ENCODE measurements at regions not wholly inside any gene's neighbourhood (a gene's known extent, or its start where the extent isn't known, plus 50 kb on each side); places are given as distances from the start of the nearest gene placed in this dataset.
"Not testable (repeated sequence)": the region's sequence is repeated elsewhere in the genome, so short reads cannot be mapped to it uniquely, and the experiment has no call there.

- no peak for DNase-seq (ENCODE audit: low read depth)
Measured at GRCh38 chr3:33919312-33920120, 121.1 kb downstream of the PDCD6IP start.

DNA sequence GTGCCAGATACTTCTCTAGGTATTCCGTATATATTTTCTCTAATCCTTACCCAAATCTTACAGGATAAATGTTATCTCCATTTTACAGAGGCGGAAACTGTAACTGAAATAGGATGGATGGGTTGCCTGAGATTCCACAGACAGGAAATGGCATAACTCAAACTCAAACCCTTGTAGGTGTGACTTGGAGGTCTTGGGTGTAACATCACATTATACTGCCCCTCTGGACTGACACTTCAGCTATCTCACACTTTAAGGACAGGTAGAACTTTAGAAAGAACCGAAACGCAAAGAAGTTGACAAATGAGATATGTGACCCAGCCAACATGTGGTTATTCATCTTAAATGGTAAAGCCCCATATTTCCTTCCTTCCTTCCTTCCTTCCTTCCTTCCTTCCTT is 122.1 kb downstream of the PDCD6IP start:
- DNase-seq (ENCODE audit: low read depth), result no peak

DNA sequence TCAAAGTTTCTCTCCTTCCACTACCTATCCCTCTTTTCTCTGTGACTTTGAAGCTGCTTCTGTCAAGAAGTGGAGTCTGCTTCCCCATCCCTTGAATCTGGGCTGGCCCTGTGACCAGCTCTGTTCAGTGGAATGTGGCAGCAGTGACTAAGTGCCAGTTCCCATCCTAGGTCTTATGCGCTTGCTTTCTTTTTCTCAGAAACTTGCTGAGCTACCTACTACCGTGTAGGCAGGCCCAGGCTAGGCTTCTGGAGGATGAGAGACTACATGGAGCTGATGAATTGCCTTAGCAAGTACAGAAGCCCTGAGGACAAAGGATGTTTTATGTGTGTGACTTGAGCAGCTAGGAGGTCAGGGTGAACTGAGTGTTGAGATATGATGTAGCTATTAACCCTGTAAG is 123.2 kb downstream of the PDCD6IP start:
- DNase-seq (ENCODE audit: low read depth), result no peak

DNA sequence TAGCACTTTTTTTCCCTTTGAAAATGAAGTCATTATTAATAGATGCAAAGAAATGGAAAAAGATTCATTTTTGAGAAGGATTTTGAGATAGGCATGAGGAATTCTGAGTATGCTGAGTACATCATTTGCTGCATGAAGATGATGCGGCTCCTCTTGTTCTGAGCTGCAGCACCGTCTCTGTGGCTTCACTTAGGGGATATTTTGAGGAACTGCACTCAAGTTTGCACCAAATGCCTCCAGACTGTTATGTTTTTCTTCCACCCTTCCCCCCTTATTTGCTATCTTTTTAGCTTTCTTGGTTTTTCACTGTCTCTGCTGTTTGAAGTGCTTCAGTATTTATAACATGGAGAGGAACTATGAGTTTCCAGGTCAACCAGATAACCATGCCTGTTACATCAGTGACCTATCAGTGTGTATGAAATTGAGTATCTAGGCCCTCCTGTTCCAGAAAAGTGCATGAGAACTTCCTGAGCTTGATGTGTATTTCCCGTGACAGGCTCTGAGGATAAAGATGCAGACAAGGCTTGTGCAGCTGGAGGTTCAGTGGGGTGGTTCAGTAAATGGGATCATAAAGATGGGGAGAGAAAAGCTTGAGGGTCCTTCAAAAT is 128.7 kb downstream of the PDCD6IP start:
- no peak for DNase-seq (ENCODE audit: low read depth)

DNA sequence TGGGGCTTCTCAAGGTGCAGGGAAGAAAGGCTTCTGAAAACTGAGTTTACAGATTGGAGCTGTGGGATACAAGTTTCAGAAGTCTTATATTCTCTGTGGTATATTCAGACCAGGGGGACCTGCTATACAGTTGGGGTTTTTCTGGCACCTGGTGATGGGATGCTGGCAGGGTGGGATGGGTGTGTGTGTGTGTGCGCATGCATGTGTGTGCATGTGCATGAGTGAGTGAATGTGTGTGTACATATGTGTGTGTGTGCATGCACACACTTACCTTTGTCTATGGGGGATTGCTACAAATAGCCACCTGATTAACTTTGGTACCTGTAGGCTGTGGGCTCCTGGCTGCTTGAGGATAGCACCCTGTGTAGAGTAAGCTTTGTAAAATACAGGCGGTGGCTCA is 131.4 kb downstream of the PDCD6IP start:
- DNase-seq (ENCODE audit: low read depth), result no peak

DNA sequence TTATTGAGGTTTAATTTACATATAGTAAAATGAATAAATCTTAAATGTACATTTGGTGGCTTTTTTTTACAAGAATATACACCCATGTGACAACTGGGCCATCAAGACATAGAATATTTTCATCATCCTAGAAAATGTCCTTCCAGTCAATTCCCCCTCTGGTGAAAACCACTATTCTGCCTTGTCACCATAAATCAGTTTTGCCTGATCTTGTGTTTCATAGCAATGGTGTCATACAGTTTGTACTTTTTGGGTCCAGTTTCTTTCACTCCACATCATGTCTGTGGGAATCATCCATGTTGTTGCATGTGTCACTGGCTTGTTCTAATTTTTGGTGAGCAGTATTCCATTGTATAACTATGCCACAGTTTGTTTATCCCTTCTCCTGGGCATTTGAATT is 133.1 kb downstream of the PDCD6IP start:
- DNase-seq (ENCODE audit: low read depth), result no peak

DNA sequence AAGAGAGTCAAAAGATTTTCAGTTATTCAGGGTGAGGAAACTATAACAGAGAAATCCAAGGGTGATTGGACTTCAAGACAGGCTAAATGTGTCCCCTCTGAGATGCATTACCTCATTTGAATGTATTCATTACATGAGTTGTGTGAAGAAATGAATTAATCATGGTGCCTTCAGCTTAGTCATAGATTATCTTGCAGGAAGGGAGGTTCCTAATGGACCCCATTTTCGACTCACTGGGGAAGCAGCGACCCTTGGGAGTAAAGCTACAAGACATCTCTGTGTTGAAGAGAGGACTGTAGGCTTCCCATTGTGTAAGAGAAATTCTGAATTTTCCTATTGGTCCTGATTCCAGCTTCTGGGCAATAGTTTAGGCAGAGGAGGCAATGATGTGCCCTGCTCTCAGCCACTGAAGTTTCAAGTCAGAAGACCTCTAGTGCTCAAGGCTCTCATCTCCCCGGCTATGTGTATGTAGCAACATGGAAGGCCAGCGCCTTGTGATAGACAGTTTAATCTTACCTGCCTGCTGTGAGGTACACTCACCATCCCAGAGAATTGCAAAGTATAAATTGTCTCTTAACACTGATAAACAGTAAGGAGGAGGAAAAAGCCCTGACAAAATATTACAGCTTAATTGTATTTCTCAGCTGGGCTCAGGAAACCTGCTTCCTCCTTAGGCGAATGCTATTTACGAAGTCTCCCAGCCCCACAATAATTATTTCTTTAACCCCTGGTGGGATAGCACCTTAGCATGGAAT is 133.8 kb downstream of the PDCD6IP start:
- DNase-seq (ENCODE audit: low read depth), result no peak

- no peak for DNase-seq (ENCODE audit: low read depth)
Measured at GRCh38 chr3:33936171-33936920, 137.9 kb downstream of the PDCD6IP start.

- DNase-seq (ENCODE audit: low read depth), result no peak
Measured at GRCh38 chr3:33936921-33937525, 138.6 kb downstream of the PDCD6IP start.

GRCh38 chr3:33937628-33938027 is 139.2 kb downstream of the PDCD6IP start:
- no peak for DNase-seq (ENCODE audit: low read depth)

DNA sequence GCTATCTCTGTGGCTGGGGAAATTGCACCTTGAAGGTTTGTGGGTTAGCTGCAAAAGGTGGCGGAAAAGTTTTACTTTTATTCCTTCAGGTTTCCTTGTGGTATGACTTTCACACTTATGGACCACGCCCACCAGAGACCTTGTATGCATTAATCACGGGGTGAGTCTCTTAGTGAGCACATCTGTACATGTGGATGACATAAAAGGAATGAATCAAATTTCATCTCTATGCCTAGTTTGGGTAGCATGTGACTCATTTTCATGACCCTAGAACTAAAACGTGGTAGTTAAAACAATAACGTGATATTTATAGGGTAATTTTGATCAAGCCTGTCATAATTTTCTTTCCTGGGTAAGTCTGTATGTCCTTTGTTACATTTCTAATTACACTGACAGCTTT is 141.7 kb downstream of the PDCD6IP start:
- peak; percentile 63 for DNase-seq (ENCODE audit: low read depth)

DNA sequence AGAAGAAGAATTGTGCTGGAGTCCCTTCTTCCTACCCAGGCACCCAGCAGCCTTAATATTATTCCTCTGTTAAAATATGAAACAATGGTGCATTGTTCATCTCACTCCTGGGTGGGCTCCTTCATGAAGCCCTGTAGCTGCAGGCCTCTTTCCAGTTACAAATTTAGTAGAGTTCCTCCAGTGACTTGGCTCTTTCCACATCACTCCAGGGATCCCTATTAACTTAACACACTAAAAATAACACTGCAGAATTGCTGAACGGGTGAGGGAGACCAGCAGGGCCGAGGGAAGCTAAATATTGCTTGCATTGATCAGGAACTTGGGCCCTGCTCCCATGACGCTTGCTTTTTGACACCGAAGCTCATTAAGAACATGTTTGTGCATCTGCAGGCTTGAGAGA is 142.3 kb downstream of the PDCD6IP start:
- DNase-seq (ENCODE audit: low read depth), result no peak

- no peak for DNase-seq (ENCODE audit: low read depth)
Measured at GRCh38 chr3:33941804-33942203, 143.4 kb downstream of the PDCD6IP start.

- peak; percentile 34 for DNase-seq (ENCODE audit: low read depth)
Measured at GRCh38 chr3:33942483-33943150, 144.2 kb downstream of the PDCD6IP start.

DNA sequence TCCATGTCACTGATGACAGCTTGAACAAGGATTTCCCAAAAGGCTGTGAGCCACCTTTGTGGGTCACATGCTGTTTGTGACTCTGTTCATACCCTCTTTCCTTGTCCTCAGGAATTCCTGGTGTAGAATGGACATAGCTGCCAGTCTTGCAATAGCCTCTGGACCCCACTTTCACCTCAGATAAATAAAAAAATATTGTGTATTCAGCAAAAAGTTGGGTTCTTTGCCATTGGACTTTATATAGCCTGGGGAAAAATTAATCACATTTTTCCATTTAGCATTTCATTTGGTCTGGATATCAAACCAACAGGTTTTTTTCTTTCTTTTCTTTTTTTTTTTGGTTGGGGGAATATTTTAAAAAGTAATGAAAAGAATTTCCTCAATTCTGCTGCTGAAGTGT is 144.8 kb downstream of the PDCD6IP start:
- no peak for DNase-seq (ENCODE audit: low read depth)

GRCh38 chr3:33946612-33947011 is 148.2 kb downstream of the PDCD6IP start:
- DNase-seq (ENCODE audit: low read depth), result not testable (repeated sequence)

DNA sequence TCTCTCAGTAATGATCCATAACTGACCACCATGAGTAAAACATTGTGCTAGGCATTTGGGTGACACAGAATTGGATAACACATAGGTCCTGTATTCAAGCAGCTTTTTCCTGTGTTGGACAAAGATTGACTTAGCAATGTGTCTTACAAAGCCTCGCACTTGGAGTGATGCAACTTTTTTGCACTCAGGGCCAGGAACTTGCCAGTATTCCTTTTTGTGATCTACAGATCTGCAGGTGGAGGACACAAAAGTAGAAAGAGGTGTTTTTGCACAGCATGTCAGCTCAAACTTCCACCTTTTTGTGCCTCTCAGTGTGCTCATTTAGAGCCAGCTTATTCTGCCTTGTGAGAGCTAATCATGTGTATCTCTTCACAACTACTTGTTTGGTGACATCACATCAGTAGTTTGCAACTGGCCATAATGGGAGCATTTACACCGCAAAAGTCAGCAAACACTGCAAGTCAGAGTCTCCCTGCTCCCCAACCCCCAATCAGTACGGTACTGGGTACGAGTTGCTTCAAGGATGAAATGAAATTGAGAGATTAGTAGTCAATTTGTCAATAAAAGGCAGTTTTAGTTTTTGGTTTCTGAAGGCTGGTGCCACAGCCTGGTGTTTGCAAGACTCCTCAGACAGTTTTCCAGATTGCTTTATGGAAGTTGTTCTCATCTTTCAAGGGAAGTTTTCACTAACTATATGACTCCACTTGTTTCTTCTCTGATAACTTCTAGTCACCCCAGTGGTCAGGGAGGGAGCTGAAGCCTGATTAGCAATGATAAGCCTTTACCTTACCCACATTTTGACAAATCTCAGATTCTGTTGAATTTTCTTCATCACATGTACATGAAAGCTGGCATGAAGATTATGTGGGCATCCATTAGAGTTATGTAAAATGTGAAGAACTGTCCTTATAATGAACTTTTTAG is 149.1 kb downstream of the PDCD6IP start:
- no peak for DNase-seq (ENCODE audit: low read depth)

DNA sequence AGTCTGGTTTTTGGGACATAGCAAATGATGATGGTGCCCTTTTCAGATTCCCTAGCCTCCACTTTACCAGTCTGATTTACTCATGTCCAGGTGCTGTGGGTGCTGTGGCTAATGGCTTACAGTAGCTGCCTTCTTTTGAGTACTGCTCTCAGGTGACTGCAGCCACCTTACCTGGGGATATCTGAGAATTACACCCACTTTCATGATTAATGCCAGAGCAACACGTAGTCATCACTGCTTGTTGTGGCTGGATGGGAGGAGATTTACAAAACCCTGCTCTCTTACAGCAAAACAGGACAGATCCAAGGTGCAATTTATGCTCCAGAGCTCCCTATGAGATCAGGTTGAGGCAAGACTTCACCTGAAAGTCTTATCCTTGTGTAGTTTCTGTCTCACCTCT is 150.6 kb downstream of the PDCD6IP start:
- DNase-seq (ENCODE audit: low read depth), result no peak

- no peak for DNase-seq (ENCODE audit: low read depth)
Measured at GRCh38 chr3:33954956-33955355, 156.5 kb downstream of the PDCD6IP start.

- no peak for DNase-seq (ENCODE audit: low read depth)
Measured at GRCh38 chr3:33956206-33956605, 157.8 kb downstream of the PDCD6IP start.

Measured in HT1080 (cell line).